Mucosa of gallbladder (tissue), 1 donor: ENCODE measurements at regions not wholly inside any gene's neighbourhood (a gene's known extent, or its start where the extent isn't known, plus 50 kb on each side); places are given as distances from the start of the nearest gene placed in this dataset.

ENCODE experiments used
- DNase-seq: peaks from one replicate; pipeline ENCODE4 v3.0.0-alpha.2; 2020; ENCODE audit warnings: low spot score
- donor health status: DM: no; HTN: no; CAD: no.

DNA sequence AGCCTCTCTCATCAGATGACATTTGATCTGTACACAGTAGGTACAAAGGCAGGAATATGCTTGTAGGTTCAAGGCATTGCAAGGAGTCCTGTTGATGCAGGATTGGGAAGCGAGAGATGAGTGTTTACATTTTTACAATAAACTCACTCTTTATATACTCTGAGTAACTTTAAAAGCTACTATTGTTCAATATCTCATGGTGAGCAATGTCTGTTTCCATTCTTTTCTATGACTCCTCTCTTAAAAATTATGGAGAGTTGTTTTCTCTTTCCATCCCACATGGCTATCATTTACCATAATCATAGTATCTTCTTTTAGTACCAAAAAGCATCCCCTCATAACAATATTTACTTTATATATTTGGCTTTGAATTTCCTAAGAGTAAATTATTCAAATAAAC is 314.0 kb upstream of the CDIN1 start:
- DNase-seq, result no peak

DNA sequence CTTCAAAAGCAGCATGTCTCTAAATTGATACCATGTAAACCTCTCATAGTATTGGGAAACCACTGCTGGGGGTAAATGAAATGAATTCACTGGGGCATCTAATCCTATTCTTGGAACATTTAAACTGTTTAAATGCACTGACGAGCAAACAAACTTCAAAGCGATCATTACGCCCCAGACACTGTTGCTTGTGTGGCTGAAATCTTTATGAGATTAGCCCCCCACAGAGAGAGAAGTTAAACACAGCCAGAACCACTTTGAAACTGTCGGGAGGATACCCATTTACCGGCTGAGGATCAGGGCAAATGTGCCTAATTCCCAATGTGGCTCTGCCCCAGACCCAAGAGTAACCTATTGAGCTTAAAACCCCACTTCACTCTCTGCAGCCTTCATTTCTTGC is 308.4 kb upstream of the CDIN1 start:
- DNase-seq, result no peak

DNA sequence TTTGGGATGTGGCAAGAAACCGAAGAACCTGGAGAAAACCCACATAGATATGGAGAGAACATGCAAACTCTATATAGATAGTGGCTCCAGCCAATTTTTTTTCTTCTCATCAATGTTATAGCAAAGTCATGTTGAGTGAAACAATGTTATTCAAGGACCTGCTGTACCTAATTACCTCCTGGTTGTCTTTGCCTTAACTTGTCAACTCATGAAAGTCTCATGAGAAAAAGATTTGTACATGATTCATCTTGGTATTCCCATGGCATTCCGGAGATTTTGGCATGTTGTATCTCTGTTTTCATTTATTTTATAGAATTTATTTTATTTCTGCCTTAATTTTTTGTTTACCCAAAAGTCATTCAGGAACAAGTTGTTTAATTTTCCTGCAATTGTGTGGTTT is 303.8 kb upstream of the CDIN1 start:
- no peak for DNase-seq

DNA sequence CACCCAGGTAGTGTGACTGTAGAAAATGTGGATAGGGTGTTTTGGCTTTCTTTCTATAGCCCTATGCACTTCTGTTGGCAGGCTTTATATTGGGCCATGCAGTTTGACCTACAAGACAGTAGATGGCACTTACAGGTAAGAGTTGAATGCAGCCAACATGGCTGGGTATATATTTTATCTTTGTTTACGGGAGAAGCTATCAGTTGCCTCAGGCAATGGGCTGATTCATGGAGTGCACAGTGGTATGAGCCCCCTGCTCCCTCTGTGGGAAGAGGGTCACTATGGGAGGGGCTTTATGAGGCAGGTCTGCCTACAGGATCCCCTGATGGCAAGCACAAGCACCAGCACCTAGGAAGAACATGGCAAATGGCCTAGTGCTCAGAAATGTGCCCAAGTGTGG is 301.2 kb upstream of the CDIN1 start:
- DNase-seq, result no peak

DNA sequence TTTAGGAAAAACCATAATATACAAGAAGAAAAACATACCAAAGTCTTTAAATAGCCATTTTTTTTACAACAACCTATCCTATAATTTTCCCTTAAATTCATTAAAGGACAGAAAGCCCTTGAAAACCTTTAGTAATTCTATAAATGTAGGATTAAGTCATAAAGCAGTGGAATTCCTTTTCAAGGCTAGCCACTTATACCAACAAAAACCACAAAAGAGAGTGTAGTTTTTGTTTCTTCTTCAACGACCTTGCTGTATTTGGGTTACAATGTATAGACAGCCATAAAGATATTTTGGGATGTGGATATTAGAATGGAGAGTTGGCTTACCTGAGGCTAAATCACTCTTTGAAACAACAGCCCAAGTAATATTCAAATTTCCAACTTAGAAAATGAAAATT is 296.6 kb upstream of the CDIN1 start:
- DNase-seq, result no peak

DNA sequence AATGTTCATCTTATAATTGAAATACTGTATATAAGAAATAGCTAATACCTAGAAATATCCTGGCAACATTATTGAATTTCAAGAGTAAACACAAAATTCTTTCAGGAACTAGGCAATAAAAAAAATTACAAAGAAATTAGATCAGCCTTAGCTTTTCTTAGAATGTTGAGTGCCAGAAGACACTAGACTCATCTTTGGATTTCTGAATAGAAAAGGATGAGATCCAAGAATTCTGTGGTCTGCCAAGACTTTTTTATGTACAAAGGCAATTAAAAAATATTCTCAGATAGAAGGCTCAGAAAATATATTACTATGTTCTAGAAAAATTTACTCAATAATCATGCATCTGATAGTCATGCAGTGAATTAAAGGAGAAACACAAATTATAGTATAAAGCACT is 294.5 kb upstream of the CDIN1 start:
- DNase-seq, result no peak

DNA sequence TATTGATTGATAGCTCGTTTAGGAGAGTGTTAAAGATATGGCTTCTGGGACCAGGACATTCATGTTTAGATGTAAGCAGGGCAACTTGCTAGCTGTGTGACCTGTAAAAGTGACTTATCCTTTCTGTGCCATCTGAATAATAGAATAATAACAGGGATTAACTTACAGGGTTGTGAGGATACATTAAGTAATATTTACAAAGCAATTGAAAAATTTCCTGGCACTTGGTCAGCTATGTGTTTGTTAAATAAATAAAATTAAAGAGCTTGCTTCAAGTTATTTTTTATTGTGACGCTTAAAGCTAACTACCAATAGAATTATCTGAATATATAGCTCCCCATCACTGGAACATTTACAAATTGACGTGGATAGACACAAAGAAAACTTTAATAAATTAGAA is 287.9 kb upstream of the CDIN1 start:
- no peak for DNase-seq

DNA sequence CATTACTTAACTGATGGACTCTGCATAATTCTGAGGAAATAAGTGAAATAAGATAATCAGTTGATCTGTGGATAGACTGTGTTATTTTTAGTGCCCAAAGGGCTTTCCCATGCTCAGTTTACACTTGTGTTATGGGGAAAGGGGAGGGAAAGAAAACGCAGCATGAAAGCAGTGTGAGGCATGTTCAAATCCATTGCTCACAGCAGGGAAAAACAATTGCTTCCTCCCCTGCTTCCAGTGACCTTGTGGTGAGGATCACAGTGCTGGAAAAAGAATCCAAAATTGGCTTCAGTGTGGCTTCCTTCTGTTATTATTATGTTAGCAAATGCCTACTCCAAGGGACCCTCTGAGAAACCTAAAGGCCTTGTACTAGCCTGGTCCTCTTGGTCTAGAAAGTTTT is 285.1 kb upstream of the CDIN1 start:
- no peak for DNase-seq

DNA sequence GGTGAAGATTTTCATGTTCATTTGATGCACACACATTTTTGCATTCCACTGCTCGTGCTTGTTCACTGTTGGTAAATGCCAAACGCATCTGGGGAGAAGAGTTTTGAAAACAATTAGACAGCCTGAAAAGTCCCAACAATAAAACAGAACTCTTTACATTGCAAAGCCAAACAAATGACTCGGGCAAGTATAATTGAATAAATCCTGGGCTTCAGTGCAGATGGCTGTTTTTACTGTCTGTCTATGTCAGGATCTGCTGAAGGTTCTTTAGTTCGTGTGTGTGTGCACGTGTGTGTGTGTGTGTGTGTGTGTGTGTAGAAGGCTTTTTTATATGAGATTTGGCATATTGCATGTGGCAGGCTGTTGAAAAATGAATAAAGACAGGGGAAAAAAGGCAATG is 277.5 kb upstream of the CDIN1 start:
- no peak for DNase-seq

DNA sequence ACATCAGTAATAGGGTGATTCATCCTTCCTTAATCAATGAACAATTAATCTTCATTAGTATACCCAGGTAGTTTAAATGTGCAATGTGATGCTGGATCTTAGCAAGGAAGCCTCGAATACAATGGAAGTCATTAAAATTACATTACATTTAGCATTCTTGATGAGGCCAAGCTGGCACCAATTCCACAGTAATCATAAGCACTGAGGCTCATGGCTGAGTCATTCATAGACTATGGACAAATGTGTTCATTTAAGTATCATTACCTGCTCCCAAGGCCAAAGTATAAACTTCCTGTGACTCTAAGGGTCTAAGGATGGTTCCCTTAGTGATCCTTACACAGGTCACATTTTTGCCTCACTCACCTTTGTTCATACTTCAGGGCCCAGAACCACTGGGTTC is 266.4 kb upstream of the CDIN1 start:
- no peak for DNase-seq

DNA sequence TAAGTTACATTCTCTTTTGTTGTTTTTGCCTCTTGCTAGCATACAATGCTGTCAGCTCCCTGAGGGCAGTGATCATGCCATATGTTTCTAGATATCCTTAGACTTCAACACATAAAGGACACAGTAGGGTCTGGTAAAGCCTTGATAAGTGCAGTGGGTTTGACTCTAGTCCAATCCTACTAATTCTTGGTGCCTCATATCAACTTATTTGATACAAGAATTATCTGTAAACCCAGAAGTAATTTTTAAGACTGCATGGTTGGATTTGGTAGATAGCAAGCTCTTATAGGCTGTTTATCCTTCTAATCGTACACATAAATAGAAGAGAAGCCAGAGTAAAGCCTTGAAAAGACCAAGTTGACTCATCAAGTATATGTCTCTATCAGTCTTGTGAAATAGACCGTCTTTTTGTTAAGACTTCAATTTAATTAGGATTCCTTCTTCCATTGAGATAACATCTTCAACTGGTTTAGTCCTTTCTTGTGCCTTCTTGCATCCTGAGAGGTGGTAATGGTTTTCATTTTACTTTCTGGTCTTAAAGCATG is 265.6 kb upstream of the CDIN1 start:
- DNase-seq, result no peak

DNA sequence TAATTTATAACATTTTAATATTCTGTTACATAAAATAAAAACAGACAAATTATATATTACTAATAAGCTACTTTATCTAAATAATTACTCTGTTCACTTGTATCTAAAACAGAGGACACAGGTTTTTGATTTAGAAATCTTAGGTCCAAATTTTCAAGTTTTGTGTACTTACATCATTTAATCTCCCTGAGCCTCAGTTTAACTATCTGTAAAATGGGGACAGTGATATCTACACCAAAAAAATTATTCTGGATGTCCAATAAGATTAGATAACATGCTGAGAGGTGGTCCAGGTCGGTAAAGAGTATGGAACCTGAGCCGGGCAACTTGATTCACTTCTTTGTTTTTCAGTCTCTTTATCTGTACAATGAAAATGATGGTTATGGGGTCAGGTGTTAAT is 263.8 kb upstream of the CDIN1 start:
- DNase-seq, result no peak

DNA sequence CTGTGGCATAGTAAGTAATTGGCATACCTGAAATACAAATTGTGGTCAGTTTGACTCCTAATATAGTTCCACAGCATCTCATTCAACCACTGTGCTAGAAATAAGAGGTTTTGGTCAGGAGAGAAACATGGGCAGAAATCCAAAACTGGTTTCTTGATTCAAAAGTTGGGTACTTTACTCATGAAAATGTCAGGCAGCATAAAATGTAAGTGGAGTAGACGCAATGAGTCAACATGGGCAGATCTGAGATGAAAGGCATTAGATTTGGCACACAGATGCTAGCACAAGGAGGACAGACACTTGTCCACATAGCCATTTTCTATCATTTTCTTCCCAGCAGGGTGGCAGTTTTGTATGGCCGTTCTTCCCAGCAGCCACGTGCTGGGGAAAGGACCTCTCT is 255.8 kb upstream of the CDIN1 start:
- no peak for DNase-seq

DNA sequence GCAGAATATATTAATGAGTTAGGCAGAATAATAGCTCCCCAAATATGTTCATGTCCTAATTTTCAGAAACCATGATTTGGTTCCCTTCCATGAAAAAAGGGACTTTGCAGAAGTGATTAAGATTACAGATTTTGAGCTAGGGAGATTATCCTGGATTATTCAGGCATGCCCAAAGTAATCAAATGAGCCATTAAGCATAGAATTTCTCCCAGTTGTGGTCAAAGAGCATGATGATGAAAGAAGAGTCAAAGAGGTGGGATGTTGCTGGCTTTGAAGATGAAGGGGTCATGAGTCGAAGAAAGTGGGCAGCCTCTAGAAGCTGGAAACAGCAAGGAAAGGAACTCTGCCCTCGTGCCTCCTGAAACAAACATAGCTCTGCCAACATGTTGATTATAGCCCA is 254.2 kb upstream of the CDIN1 start:
- no peak for DNase-seq

DNA sequence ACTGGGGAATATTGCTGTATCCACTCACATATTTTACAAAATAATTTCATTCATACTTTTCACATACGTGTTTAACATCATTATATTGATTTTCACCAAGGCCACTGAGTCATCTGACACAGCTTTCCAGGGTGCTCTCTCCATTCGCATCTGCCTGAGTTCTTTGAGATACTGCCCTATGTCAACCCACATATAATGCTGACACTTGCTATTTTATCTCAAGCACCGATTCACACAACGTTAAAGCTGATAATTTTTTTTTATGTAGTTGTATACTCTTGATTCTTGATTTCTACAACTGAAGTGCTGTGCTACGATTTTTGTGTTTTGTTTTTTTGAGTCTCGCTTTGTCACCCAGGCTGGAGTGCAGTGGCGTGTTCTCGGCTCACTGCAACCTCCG is 249.8 kb upstream of the CDIN1 start:
- DNase-seq, result no peak

DNA sequence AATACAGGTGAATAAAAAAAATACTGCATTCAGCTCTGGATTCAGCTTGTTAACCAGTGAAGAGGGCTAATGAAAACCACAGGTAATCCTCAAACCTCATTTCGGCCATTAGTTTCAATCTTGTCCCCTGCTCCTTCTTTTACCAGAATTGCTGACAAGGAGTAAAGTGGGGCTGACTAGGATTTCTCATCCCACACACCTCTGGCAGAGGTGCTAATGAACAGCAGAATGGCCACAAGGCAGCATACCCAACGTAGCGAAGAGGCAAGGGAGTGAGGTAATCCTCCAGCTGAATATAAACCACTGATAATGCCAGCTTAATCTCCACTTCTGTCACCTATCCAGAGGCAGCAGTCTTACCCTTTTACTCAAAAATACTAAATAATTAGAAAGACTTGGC is 248.8 kb upstream of the CDIN1 start:
- no peak for DNase-seq

DNA sequence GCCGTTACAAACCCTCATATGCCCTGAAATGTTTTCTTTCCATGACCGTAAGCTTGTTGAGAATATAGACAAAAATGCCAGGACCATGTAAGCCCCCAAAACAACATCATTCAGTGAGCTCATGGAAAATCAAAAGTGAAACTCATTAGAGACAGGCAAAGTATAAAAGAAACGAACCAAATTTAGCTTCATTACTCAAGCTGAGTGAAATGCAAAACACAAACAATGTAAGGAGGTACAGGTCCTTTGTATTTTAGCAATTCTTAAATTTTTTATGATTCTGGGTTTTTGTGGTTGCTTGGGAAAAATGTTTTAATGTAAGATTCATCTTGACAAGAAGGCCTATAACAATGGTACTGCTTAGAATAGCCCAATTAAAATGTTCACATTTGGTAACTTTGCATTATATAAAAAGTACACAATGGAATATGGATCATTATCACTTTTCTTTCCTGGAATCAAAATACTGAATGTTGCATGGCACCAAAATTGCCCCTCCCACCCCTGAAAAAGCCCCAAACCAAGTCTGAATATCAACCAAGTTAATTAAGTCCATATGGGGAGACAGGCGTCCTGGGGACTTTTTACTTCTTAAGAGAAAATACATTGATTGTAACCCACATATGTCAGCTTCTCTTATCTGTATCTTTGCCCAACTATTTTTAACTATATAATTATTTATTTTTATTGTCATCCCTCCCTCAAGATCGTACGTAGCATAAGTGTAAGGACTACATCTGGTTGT is 247.7 kb upstream of the CDIN1 start:
- DNase-seq, result no peak

DNA sequence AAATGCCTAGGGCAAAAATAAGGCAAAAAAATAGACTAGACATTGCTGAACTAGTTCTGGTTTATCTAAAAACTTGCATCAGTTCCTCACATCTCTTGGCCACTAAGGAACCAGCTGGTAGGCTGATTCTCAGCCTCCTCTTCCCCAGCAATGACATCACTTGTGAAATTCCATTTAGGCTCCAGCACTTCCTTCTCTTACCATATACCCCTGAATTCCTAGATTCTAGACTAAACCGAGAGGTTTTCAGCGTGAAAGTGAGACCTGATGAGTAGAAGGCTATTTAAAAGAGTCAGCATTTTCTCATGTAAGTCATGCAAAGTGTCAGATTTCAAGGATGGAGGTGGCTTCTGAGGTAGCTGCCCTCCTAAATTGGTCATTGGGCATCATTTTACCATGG is 247.1 kb upstream of the CDIN1 start:
- DNase-seq, result no peak

DNA sequence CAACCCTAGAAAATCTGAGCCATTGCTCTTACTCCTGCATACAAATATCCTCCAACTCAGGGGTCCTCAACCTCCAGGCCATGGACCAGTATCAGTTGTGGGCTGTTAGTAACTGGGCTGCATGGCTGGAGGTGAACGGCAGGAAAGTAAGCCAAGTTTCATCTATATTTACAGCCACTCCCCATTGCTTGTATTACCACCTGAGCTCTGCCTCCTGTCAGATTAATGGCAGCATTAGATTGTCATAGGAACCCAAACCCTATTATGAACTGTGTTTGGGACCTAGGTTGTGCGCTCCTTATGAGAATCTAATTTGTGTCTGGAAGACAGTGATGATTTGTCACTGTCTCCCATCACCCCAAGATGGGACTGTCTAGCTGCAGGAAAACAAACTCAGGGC is 246.5 kb upstream of the CDIN1 start:
- no peak for DNase-seq

DNA sequence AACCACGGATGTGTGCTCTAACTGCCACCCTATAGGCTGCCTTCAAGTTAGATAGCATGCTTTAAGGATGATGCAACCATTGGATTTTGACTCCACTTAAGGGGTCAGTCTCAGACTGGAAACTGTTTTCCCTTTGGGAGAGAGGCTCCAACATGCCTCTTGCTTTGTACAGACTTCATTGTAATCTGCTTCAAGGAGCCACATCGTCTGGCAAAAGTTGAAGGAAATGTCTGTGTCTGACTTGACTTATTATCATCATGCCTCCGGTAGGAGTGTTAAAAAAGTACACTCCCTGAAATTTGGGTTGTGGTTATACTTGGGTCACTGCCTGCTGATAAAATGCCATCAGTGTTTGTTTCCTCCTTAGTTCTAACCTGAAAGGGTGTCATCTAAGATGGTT is 245.4 kb upstream of the CDIN1 start:
- DNase-seq, result no peak

DNA sequence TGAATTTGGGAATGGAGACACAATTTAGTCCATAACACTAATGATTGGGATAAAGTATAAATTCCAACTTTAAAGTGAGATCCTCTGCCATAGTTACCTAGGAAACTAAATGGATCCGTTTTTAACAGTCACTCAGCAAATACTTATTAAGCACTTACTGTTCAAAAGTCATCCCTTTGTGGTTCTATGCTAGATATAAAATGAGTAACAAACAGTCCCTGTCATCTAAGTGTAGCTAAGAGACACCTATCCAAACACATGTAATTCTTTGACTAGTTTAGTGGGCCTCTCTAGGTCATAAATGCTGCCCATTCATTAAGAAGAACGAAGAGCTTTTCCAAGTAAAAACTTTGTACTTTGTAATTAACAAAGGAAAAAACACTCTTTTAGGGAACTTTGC is 244.2 kb upstream of the CDIN1 start:
- DNase-seq, result no peak

DNA sequence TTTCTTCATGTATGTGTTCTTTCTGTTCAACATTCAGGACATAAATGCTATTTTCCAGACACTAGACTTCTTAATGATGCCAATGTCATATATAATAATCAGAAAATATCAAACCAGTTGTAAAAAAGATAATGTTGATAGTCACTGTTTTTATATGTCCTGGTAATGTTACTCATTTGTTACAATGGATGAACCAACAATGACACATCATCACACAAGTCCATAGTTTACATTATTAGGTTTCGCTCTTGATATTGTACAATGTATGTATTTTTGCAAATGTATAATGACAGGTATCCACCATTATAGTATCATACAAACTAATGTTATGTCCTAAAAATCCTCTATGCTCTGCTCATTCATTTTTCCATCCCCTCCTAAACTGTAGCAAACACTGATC is 243.8 kb upstream of the CDIN1 start:
- DNase-seq, result no peak

DNA sequence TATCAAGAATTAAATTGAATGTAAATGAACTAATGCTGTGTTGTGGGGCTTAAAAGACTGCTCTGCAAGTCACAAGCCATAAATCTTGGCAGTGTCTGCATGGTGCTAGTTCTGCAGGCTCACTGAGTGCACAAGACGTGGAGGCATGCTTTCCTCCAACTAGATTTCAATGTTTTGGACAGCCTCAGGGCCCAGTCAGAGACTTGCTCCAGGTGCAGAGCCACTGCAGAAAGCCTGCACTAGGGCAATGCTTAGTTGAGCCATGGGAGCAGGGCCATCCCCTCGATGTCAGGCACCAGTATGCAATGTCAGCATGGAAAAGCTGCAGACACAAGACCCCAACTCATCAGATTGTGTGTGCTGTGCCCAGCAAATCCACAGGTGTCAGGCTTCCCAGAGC is 234.5 kb upstream of the CDIN1 start:
- no peak for DNase-seq

DNA sequence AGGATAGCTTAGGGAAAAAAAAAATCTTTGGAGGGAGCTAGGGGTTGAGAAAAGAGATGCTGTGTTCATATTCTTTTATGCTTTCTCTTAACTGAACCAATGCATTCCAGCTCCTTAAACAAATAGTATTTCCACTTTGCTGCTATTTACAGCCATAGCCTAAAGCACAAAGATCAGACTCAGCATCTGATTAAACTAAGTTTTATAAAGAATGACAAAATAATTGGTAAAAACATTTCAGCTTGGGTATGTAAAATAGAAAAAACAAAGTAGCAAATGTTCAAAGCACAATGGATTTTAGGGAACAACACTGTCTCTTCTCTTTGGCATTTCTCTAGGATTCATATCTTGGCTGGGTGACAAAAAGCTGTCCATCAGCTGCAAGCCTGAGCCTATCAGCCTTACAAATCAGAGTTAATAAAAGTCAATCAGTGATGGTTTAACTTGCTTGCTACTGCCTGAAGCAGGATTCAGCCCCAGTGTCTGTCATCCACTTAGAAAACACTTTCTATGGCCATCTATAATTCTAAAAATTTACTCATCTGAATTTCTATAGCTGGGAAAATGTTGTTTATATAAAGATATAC is 232.1 kb upstream of the CDIN1 start:
- DNase-seq, result no peak
